Esophagus (tissue), 2 donors: ENCODE measurements at regions not wholly inside any gene's neighbourhood (a gene's known extent, or its start where the extent isn't known, plus 50 kb on each side); places are given as distances from the start of the nearest gene placed in this dataset.

Source experiments
- H3K27ac ChIP-seq, 2 donors: one replicate each; pipeline ENCODE4 v1.5.1; 2013; ENCODE audit warnings: low read depth in 2 of 2, mild to moderate bottlenecking in 2 of 2, inconsistent platforms in 1 of 2, low read length in 1 of 2, moderate library complexity in 1 of 2
- H3K27me3 ChIP-seq, 2 donors: one replicate each; pipeline ENCODE4 v1.6.1; 2013; ENCODE audit warnings: low read length in 2 of 2, control low read depth in 1 of 2, mild to moderate bottlenecking in 1 of 2; ENCODE audit not compliant: insufficient read depth in 2 of 2, control insufficient read depth in 1 of 2
- H3K36me3 ChIP-seq, 2 donors: one replicate each; pipeline ENCODE4 v1.6.1; 2013; ENCODE audit warnings: low read length in 1 of 2; ENCODE audit not compliant: control insufficient read depth in 2 of 2, insufficient read depth in 2 of 2
- H3K4me1 ChIP-seq, 2 donors: one replicate each; pipeline ENCODE4 v1.6.1; 2013; ENCODE audit warnings: low read length in 1 of 2; ENCODE audit not compliant: control insufficient read depth in 2 of 2, insufficient read depth in 2 of 2
- H3K4me3 ChIP-seq, 2 donors: one replicate each; pipeline ENCODE4 v1.5.1; 2013; ENCODE audit warnings: low read length in 2 of 2, mild to moderate bottlenecking in 2 of 2, low read depth in 1 of 2, moderate library complexity in 1 of 2
- H3K9me3 ChIP-seq, 2 donors: one replicate each; pipeline ENCODE4 v1.6.1; 2013; ENCODE audit warnings: mild to moderate bottlenecking in 2 of 2, low read depth in 1 of 2, low read length in 1 of 2, moderate library complexity in 1 of 2; ENCODE audit not compliant: control insufficient read depth in 2 of 2, insufficient read depth in 1 of 2
- WGBS, 2 donors: extraction: QIAGEN DNeasy Blood & Tissue Kit; methylation state at CpG; one replicate each; pipeline ENCODE4 v1.1.7; 2013; 5-methylcytosine and 5-hydroxymethylcytosine counted together
- donor health status: healthy with polysubstance abuse.
- donor health status: Bipolar disorder and iron deficiency.

DNA sequence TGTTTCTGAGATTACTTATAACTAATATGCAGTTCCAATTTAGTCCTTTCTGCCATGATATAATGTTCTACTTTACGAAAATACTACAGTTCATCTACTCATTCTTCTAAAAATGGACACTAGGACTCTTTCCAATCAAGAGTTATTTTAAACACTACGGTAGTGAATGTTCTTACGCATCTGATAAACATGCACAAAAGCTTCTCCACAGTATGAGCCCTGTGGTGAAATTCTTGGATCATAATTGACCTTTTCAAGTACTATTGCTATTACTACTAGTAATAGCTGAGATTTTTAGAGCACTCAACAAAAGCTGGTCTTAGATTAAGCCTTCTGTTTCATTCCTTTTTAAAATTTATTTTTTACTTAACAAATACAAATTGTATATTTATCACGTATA, 106.4 kb downstream of the CH25H start:
- no peaks in the 10 kb centered on the region for H3K4me1 ChIP-seq
- H3K4me3 ChIP-seq, result no peak overlapping the region
- H3K27me3 ChIP-seq, result no peaks in the 10 kb centered on the region
- no peaks in the 10 kb centered on the region for H3K9me3 ChIP-seq
- no peak overlapping the region for H3K27ac ChIP-seq
- WGBS, 2 donors, result 70 to 78% methylated on average over 4 of the region's 4 CpGs
- H3K36me3 ChIP-seq, result no peaks in the 10 kb centered on the region

DNA sequence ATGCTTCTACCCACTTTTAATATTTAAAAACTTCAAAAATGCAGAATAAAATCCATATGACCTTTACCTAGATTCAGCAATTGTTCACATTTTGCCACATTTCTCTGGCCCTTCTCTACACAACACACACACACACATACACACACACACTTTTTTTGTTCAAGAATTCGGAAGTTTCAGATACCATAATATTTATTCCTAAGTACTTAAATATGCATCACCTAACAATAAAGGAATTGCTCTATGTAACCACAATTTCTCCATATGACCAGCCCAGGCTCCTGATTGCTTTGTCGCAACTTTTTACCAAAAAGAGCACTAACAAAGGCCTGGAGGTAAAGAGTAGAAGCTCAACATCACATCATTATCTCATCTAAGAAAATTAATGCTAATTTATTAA, 106.6 kb downstream of the FAS start:
- H3K4me1 ChIP-seq, result no peaks in the 10 kb centered on the region
- no peaks in the 10 kb centered on the region for H3K9me3 ChIP-seq
- H3K27me3 ChIP-seq, result no peaks in the 10 kb centered on the region
- H3K4me3 ChIP-seq, result no peak overlapping the region
- H3K36me3 ChIP-seq, result no peaks in the 10 kb centered on the region
- 93% methylated on average over 2 of the region's 2 CpGs for WGBS, 2 donors
- no peak overlapping the region for H3K27ac ChIP-seq

DNA sequence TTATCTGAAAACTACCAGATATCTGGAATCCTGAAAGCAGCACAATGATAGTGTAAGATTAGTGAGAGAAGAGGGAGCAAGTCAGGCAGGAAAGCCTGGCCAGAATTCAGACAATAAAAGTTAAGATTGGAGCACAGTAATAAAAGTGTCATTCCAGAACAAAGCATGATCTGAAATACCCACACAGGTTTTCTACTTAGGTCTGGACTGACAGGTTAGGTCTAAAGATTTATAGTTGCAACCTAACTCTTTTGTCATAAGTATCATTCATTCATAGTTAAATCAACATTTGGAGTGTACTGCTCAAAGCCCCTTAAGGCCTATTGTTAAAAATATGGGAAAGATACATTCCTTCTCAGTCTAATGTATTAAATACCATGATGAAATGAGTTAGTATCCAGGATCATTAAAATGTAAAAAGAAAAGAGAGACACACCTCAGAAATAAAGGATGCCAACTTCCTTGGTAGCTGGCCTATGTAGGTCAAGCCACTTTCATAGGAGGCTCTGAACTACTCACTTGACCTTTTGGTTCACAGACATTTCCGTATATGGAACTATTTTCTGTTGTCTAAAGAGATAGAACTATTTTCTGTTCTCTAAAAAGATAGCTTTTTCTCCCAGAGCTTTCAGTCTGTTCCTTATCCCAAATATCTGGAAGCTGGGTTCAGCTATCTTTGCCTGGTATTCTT, 105.2 kb downstream of the FAS start:
- no peak overlapping the region for H3K27ac ChIP-seq
- H3K4me3 ChIP-seq, result no peak overlapping the region
- no peaks in the 10 kb centered on the region for H3K27me3 ChIP-seq
- WGBS, 2 donors, result 60 to 63% methylated on average over 1 of the region's 1 CpG
- H3K9me3 ChIP-seq, result no peaks in the 10 kb centered on the region
- H3K4me1 ChIP-seq, result no peaks in the 10 kb centered on the region
- no peaks in the 10 kb centered on the region for H3K36me3 ChIP-seq

DNA sequence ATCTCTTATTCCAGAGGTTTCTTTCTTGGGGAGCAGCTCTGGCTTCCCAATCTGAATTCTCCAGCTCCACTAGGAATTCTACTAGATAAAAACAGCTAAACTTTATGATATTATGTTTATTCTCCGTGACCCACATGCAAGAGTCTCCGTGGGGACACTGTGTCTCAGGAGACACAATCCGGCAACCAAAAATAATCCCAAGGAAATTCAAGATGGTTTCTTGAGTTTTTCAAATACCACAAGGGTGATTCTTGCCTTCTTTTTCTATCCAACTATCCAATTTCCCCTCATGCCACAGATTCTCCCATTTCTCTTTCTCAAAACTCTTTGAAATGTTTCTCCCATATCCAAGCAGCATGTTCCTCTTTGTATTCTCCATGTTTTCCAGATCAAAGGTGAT, 103.1 kb downstream of the FAS start:
- 87 to 90% methylated on average over 3 of the region's 3 CpGs for WGBS, 2 donors
- Histone ChIP-seq H3K4me1 (no peaks in the 10 kb centered on the region), H3K27me3 (no peaks in the 10 kb centered on the region), H3K27ac (no peak overlapping the region), H3K9me3 (no peaks in the 10 kb centered on the region), H3K36me3 (no peaks in the 10 kb centered on the region), H3K4me3 (no peak overlapping the region)

DNA sequence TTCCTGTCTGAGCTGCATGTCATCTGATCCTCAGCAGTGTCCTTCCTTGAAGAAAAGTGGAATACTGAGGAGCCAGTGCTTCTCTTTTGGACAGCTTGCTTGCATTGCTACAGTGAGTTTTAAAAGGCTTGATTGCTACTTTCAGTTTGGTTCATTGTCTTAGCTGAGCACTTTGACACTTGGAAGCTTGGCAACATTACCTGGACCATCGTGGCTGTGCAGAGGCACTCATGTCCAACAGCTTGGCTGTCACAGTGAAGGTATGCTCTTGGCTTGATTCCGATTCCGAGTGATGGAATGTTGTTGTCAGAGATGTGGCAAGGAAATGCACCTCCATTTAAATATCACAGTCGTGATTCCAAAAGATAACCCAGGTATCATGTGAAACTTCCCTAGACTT, 102.4 kb downstream of the FAS start:
- H3K4me1 ChIP-seq, result no peaks in the 10 kb centered on the region
- no peaks in the 10 kb centered on the region for H3K36me3 ChIP-seq
- no peak overlapping the region for H3K27ac ChIP-seq
- H3K9me3 ChIP-seq, result no peaks in the 10 kb centered on the region
- no peak overlapping the region for H3K4me3 ChIP-seq
- no peaks in the 10 kb centered on the region for H3K27me3 ChIP-seq
- WGBS, 2 donors, result 74 to 82% methylated on average over 4 of the region's 4 CpGs

DNA sequence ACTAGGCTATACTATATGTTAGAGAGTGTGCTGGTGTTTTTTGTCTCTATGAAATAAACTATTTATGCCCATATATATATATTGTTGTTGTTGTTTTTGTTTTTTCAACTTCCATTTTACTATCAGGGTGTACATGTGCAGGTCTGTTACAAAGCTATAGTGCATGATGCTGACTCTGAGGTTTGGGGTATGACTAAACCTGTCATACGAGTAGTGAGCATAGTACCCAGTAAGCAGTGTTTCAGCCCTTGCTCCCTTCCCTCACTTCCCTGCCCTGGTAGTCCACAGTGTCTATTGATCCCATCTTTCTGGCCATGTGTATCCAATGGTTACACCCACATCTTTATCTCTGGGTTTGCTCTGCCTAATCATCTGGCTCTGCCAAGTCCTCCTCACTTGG, 101.8 kb downstream of the FAS start:
- Histone ChIP-seq H3K9me3 (no peaks in the 10 kb centered on the region), H3K36me3 (no peaks in the 10 kb centered on the region), H3K27ac (no peak overlapping the region), H3K4me1 (no peaks in the 10 kb centered on the region), H3K4me3 (no peak overlapping the region), H3K27me3 (no peaks in the 10 kb centered on the region)
- WGBS, 2 donors, result 85 to 90% methylated on average over 1 of the region's 1 CpG

DNA sequence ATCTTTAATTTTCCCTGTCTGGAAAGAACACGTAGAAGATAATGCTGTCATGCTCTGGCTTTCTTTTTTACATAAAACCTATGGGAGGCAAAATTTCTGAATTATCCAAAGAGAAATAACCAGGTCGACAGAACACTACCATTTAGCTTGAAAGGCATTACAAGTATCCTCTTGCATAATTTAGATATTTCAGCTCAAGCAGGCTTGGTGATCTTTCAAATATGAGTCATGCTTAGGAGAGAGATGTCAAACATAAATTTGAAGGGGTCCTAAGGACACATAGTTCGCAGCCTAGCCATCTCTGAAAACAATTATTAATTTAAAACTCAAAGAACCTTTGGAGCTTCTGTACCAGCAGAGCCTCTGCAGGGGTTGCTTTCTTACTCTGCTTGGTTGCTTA, 100.9 kb downstream of the FAS start:
- Histone ChIP-seq H3K27me3 (no peaks in the 10 kb centered on the region), H3K27ac (no peak overlapping the region), H3K4me3 (no peak overlapping the region), H3K9me3 (no peaks in the 10 kb centered on the region), H3K36me3 (no peaks in the 10 kb centered on the region), H3K4me1 (no peaks in the 10 kb centered on the region)
- 58 to 63% methylated on average over 3 of the region's 3 CpGs for WGBS, 2 donors

DNA sequence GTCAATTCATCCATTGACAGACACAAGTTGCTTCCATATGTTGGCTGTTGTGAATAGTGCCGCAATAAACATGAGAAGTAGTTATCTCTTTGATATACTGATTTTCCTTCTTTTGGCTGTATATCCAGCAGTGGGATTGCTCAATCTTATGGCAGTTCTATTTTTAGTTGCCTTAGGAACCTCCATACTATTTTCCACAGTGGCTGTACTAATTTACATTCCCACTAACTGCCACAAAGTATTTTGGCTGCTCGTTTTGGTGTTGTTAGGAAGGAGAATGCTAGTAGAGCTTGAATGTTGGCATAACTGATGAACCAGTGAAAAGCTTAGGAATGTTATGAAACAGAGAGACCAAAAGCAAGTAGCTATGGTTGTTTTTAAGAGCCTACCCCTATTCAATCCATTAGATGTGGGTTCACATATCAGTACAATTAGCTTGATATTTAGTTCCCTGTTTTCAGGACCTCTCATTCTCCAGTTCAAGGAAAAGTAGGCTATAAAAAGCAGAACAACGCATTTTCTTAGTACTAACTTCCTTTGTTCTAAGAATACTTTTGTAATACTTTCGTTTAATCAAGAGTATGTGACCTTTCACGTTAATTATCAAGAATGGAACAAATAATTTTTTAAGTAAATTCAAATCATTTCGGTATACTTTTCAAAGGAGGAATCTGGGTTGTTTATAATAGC, 100.3 kb downstream of the FAS start:
- H3K27me3 ChIP-seq, result no peaks in the 10 kb centered on the region
- no peak overlapping the region for H3K4me3 ChIP-seq
- no peaks in the 10 kb centered on the region for H3K4me1 ChIP-seq
- 50 to 62% methylated on average over 6 of the region's 6 CpGs for WGBS, 2 donors
- no peaks in the 10 kb centered on the region for H3K9me3 ChIP-seq
- no peak overlapping the region for H3K27ac ChIP-seq
- H3K36me3 ChIP-seq, result no peaks in the 10 kb centered on the region

DNA sequence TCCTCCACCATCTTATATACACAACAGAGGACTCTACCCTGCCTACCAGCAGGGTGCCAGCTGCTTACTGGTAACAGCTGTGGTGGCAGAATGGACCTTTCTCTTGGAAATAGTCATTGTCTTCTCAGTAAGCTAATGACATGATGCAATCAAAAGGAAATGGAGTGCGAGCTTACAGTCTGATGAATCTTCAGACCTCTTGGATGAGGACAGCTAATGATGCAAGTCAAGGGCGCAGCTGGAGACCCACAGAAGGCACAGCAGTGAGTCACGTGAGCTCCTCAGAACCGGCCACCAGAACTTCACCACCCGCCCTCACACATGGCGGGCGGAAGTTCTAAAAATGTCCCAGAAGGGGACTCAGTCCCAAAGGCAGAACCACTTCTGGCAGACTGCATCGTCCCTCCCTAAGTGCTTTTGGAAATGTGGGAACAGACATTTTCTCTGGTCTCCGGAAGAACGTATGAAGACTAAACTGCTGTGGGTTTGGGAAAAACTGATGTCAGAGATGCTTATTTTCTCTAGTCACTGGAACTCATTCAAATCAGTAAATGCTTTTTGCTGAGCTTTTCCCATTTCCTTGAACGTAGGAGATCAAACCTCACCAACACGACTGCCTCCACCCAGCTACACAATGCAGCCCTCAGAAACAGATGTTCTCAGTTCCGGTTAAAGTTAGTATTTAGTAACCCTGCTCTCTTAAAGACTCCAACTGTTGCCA, 96.4 kb downstream of the FAS start:
- Histone ChIP-seq H3K27ac (peak overlapping the region; percentile 27 to 55), H3K27me3 (no peaks in the 10 kb centered on the region), H3K36me3 (no peaks in the 10 kb centered on the region), H3K4me1 (no peaks in the 10 kb centered on the region), H3K4me3 (no peak overlapping the region), H3K9me3 (no peaks in the 10 kb centered on the region)
- 61 to 64% methylated on average over 13 of the region's 13 CpGs for WGBS, 2 donors
